Parathyroid adenoma (tissue), 2 donors: ENCODE measurements at regions not wholly inside any gene's neighbourhood (a gene's known extent, or its start where the extent isn't known, plus 50 kb on each side); places are given as distances from the start of the nearest gene placed in this dataset.

Source experiments
- H2AFZ ChIP-seq: fragments of 300-600 bp; sonication (generic); one replicate; pipeline ENCODE4 v1.7.0; 2017; ENCODE audit warnings: antibody characterized with exemption, mild to moderate bottlenecking
- H3K27ac ChIP-seq: fragments of 300-600 bp; sonication (generic); one replicate; pipeline ENCODE4 v1.7.0; 2017
- H3K27me3 ChIP-seq: fragments of 300-600 bp; sonication (generic); one replicate; pipeline ENCODE4 v1.7.0; 2017; ENCODE audit warnings: low read length; ENCODE audit not compliant: control insufficient read depth, insufficient read depth
- H3K36me3 ChIP-seq: fragments of 300-600 bp; sonication (generic); one replicate; pipeline ENCODE4 v1.7.0; 2017; ENCODE audit warnings: low read length; ENCODE audit not compliant: control insufficient read depth, insufficient read depth
- H3K4me1 ChIP-seq: fragments of 300-600 bp; sonication (generic); one replicate; pipeline ENCODE4 v1.7.0; 2017; ENCODE audit warnings: control low read depth
- H3K4me2 ChIP-seq: fragments of 300-600 bp; sonication (generic); one replicate; pipeline ENCODE4 v1.7.0; 2017; ENCODE audit warnings: low read length
- H3K4me3 ChIP-seq: fragments of 300-600 bp; sonication (generic); one replicate; pipeline ENCODE4 v1.7.0; 2017; ENCODE audit warnings: low read depth, low read length
- H3K79me2 ChIP-seq: fragments of 300-600 bp; sonication (generic); one replicate; pipeline ENCODE4 v1.7.0; 2017; ENCODE audit warnings: control low read depth
- H3K9ac ChIP-seq: fragments of 300-600 bp; sonication (generic); one replicate; pipeline ENCODE4 v1.7.0; 2017; ENCODE audit warnings: mild to moderate bottlenecking
- H3K9me3 ChIP-seq: fragments of 300-600 bp; sonication (generic); one replicate; pipeline ENCODE4 v1.7.0; 2017; ENCODE audit warnings: low read length; ENCODE audit not compliant: control insufficient read depth
- CTCF ChIP-seq: fragments of 300-600 bp; sonication (generic); IDR thresholded peaks from one replicate; pipeline ENCODE4 v1.7.0; 2017; ENCODE audit warnings: antibody characterized with exemption, mild to moderate bottlenecking
- donor health status: primary hyperparathyroidism.

GRCh38 chr7:46696741-46697140 is 775.7 kb upstream of the IGFBP3 start:
- H3K4me3 ChIP-seq = no peak overlapping the region
- no peak overlapping the region for H3K9ac ChIP-seq
- no peaks in the 10 kb centered on the region for H3K4me1 ChIP-seq
- TF ChIP-seq CTCF = no peak
- H3K79me2 ChIP-seq = no peaks in the 10 kb centered on the region
- no peaks in the 10 kb centered on the region for H3K36me3 ChIP-seq
- no peak overlapping the region for H3K27ac ChIP-seq
- H3K4me2 ChIP-seq = no peak overlapping the region
- H2AFZ ChIP-seq = no peak overlapping the region
- no peaks in the 10 kb centered on the region for H3K27me3 ChIP-seq
- H3K9me3 ChIP-seq = no peaks in the 10 kb centered on the region

GRCh38 chr7:46695051-46695708 is 774.1 kb upstream of the IGFBP3 start:
- Histone ChIP-seq H3K79me2 (no peaks in the 10 kb centered on the region), H3K4me3 (no peak overlapping the region), H3K27me3 (no peaks in the 10 kb centered on the region), H3K9ac (no peak overlapping the region), H3K9me3 (no peaks in the 10 kb centered on the region), H3K4me1 (no peaks in the 10 kb centered on the region), H3K36me3 (no peaks in the 10 kb centered on the region), H3K4me2 (no peak overlapping the region), H2AFZ (no peak overlapping the region), H3K27ac (no peak overlapping the region)
- TF ChIP-seq CTCF = no peak

- no peak for TF ChIP-seq CTCF
- Histone ChIP-seq H3K27ac (no peak overlapping the region), H3K4me3 (no peak overlapping the region), H3K36me3 (no peaks in the 10 kb centered on the region), H3K4me2 (no peak overlapping the region), H3K4me1 (no peaks in the 10 kb centered on the region), H3K9me3 (no peaks in the 10 kb centered on the region), H3K27me3 (no peaks in the 10 kb centered on the region), H3K9ac (no peak overlapping the region), H2AFZ (no peak overlapping the region), H3K79me2 (no peaks in the 10 kb centered on the region)
Observed at GRCh38 chr7:46694058-46694457, 773.0 kb upstream of the IGFBP3 start.

GRCh38 chr7:46687203-46687602 is 766.1 kb upstream of the IGFBP3 start:
- H2AFZ ChIP-seq = no peak overlapping the region
- H3K36me3 ChIP-seq = no peaks in the 10 kb centered on the region
- no peaks in the 10 kb centered on the region for H3K4me1 ChIP-seq
- H3K9me3 ChIP-seq = no peaks in the 10 kb centered on the region
- H3K27ac ChIP-seq = no peak overlapping the region
- H3K27me3 ChIP-seq = no peaks in the 10 kb centered on the region
- no peak overlapping the region for H3K4me3 ChIP-seq
- H3K9ac ChIP-seq = no peak overlapping the region
- no peak overlapping the region for H3K4me2 ChIP-seq
- TF ChIP-seq CTCF = no peak
- H3K79me2 ChIP-seq = no peaks in the 10 kb centered on the region

GRCh38 chr7:46685051-46685450 is 764.0 kb upstream of the IGFBP3 start:
- no peaks in the 10 kb centered on the region for H3K9me3 ChIP-seq
- no peaks in the 10 kb centered on the region for H3K27me3 ChIP-seq
- H3K27ac ChIP-seq = no peak overlapping the region
- H3K4me1 ChIP-seq = no peaks in the 10 kb centered on the region
- no peaks in the 10 kb centered on the region for H3K36me3 ChIP-seq
- no peak overlapping the region for H3K9ac ChIP-seq
- no peak overlapping the region for H3K4me2 ChIP-seq
- H2AFZ ChIP-seq = no peak overlapping the region
- H3K4me3 ChIP-seq = no peak overlapping the region
- no peak for TF ChIP-seq CTCF
- H3K79me2 ChIP-seq = no peaks in the 10 kb centered on the region
